ENCODE measurements at regions not wholly inside any gene's neighbourhood (a gene's known extent, or its start where the extent isn't known, plus 50 kb on each side); places are given as distances from the start of the nearest gene placed in this dataset.
A peak's percentile ranks its signal among the peaks of the same experiment; 100 is the strongest.

GRCh38 chr6:166770216-166771116 lies 143.4 kb upstream of the RPS6KA2 start:
- TF ChIP-seq CTCF (IDR thresholded peaks at IDR 0.05; ENCODE audit: borderline replicate concordance, insufficient read depth, low read depth, low read length), result 0 out of 2 replicates have a peak, but pooled peaks have one; percentile 9
- no peak overlapping the region for H3K4me3 ChIP-seq (ENCODE audit: low read depth, low read length)

- H3K4me3 ChIP-seq (ENCODE audit: low read depth, low read length), result no peak overlapping the region
- TF ChIP-seq CTCF (IDR thresholded peaks at IDR 0.05; ENCODE audit: borderline replicate concordance, insufficient read depth, low read depth, low read length), result no peak
Measured at GRCh38 chr6:166769648-166770047, 142.6 kb upstream of the RPS6KA2 start.

- H3K4me3 ChIP-seq (ENCODE audit: low read depth, low read length), result no peak overlapping the region
- no peak for TF ChIP-seq CTCF (IDR thresholded peaks at IDR 0.05; ENCODE audit: borderline replicate concordance, insufficient read depth, low read depth, low read length)
Measured at GRCh38 chr6:166768761-166769160, 141.7 kb upstream of the RPS6KA2 start.

GRCh38 chr6:166767230-166767629 lies 140.2 kb upstream of the RPS6KA2 start:
- TF ChIP-seq CTCF (IDR thresholded peaks at IDR 0.05; ENCODE audit: borderline replicate concordance, insufficient read depth, low read depth, low read length), result no peak
- no peak overlapping the region for H3K4me3 ChIP-seq (ENCODE audit: low read depth, low read length)

GRCh38 chr6:166766769-166767168 lies 139.7 kb upstream of the RPS6KA2 start:
- TF ChIP-seq CTCF (IDR thresholded peaks at IDR 0.05; ENCODE audit: borderline replicate concordance, insufficient read depth, low read depth, low read length), result no peak

GRCh38 chr6:166765234-166765541 lies 138.1 kb upstream of the RPS6KA2 start:
- H3K4me3 ChIP-seq (ENCODE audit: low read depth, low read length), result no peak overlapping the region
- TF ChIP-seq CTCF (IDR thresholded peaks at IDR 0.05; ENCODE audit: borderline replicate concordance, insufficient read depth, low read depth, low read length), result no peak

More at GRCh38 chr6:166766769-166767168, 139.7 kb upstream of the RPS6KA2 start:
- no peak overlapping the region for H3K4me3 ChIP-seq (ENCODE audit: low read depth, low read length)
